ENCODE measurements at regions not wholly inside any gene's neighbourhood (a gene's known extent, or its start where the extent isn't known, plus 50 kb on each side); places are given as distances from the start of the nearest gene placed in this dataset.

DNA sequence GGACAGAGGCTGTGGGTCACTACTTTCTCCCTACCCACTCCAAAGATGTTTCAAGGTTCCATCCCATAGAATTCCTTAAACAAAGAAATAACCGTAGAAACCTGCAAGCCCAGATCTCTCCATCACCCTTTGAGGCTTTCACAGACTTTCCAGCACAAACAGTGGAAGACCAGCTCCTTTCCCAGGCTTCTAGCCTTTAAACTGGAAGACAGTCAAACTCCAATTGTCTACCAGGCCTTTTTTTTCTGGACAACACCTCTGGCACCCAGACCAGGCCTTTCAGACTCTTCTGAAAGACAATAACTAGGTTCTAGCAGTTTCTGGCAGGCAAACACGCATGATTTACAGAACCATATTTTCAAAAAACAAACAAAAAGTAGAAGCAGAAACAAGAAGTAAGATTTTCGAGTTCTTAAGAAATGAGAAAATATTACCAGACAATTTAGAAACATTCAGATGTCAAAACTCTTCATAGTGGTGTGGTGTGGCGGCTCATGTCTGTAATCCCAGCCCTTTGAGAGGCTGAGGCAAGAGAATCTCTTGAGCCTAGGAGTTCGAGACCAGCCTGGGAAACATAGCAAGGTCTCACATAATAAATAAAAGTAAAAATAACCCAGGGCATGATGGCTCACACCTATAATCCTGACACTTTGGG lies 73.0 kb upstream of the EPCAM start:
- Histone ChIP-seq H3K9me3 (no peaks in the 10 kb centered on the region), H3K4me3 (no peak overlapping the region), H3K27me3 (no peaks in the 10 kb centered on the region), H3K36me3 (no peaks in the 10 kb centered on the region), H3K27ac (peak overlapping the region; percentile 6 to 71), H3K4me1 (peaks cover 0 to 12% of the 10 kb centered on the region in 2 donors)
- TF ChIP-seq POLR2AphosphoS5 (IDR thresholded peaks at IDR 0.05): no peak
- TF ChIP-seq, protein P1, sequence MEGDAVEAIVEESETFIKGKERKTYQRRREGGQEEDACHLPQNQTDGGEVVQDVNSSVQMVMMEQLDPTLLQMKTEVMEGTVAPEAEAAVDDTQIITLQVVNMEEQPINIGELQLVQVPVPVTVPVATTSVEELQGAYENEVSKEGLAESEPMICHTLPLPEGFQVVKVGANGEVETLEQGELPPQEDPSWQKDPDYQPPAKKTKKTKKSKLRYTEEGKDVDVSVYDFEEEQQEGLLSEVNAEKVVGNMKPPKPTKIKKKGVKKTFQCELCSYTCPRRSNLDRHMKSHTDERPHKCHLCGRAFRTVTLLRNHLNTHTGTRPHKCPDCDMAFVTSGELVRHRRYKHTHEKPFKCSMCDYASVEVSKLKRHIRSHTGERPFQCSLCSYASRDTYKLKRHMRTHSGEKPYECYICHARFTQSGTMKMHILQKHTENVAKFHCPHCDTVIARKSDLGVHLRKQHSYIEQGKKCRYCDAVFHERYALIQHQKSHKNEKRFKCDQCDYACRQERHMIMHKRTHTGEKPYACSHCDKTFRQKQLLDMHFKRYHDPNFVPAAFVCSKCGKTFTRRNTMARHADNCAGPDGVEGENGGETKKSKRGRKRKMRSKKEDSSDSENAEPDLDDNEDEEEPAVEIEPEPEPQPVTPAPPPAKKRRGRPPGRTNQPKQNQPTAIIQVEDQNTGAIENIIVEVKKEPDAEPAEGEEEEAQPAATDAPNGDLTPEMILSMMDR (IDR thresholded peaks at IDR 0.05): no peak
- TF ChIP-seq POLR2A (IDR thresholded peaks at IDR 0.05): no peak
- intact Hi-C loops (cut with DNase I; ENCODE audit: low total_unique reads): no loop called here
- no peak for DNase-seq (ENCODE audit: low spot score in 2 of 2)

DNA sequence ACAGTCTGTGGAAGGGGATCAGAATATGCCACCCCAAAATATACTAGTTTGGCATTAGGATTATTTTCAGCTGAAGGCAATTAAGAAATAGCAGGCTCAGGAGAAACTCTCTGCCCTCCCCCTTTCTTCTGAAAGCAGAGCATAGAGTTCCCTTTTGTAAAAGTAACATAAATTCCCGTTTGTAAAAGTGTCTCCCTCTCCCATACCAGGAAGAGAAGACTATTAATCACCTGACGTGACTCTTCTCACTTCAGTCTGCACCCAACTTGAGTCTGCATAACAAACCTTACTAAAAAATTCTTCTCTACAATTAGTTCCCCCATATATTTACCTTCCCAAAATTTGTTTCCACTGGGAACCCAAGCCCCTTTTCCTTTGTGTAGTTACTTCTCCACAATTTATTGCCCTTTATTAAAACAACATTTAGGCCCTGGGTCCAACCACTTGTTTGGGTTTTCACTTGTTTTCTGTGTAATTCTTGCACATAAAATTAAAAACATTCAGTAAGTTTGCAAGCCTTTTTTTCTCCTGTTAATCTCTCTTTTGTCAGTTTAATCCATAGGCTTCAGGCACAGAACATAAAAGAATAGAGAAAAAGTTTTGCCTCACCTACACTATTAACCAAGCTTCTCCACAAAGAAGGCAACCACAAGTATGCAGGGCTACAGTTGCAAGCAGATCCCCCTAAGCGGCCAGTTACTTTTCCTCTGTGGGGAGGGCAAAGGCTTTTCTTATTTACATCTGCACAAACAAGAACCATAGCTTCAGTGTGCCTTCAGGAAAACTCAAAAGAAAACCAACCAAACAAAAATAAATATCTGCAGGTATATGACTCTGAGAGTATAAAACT lies 73.8 kb upstream of the EPCAM start:
- H3K4me3 ChIP-seq: no peak overlapping the region
- H3K4me1 ChIP-seq: peaks cover 0 to 12% of the 10 kb centered on the region in 2 donors
- TF ChIP-seq POLR2A (IDR thresholded peaks at IDR 0.05) (no peak), POLR2AphosphoS5 (IDR thresholded peaks at IDR 0.05) (no peak)
- TF ChIP-seq, protein P1 (IDR thresholded peaks at IDR 0.05): no peak
- DNase-seq (ENCODE audit: low spot score in 2 of 2): no peak
- H3K36me3 ChIP-seq: no peaks in the 10 kb centered on the region
- intact Hi-C loops (cut with DNase I; ENCODE audit: low total_unique reads): no loop called here
- peak overlapping the region; percentile 6 to 71 for H3K27ac ChIP-seq
- no peaks in the 10 kb centered on the region for H3K9me3 ChIP-seq
- H3K27me3 ChIP-seq: no peaks in the 10 kb centered on the region

DNA sequence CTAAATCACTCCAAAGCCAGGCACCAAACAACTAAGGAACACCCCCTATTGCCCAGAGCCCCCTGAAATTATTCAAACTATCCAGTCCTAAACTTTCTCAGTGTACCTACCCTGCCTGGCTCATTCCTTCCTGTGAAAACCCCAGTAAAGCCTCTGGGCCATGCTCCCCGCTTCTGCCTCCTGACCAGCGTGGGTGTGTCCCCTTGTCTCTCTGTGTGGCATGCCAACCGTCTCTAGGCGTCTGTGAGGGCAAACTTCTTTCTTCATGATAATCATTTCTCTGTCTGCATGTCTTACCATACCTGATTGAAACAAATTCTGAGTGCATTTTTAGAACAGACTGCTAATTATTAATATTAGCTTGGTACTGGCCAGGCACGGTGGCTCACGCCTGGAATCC lies 75.1 kb upstream of the EPCAM start:
- TF ChIP-seq POLR2AphosphoS5 (IDR thresholded peaks at IDR 0.05): no peak
- TF ChIP-seq, protein P1 (IDR thresholded peaks at IDR 0.05): no peak
- TF ChIP-seq POLR2A (IDR thresholded peaks at IDR 0.05): no peak

DNA sequence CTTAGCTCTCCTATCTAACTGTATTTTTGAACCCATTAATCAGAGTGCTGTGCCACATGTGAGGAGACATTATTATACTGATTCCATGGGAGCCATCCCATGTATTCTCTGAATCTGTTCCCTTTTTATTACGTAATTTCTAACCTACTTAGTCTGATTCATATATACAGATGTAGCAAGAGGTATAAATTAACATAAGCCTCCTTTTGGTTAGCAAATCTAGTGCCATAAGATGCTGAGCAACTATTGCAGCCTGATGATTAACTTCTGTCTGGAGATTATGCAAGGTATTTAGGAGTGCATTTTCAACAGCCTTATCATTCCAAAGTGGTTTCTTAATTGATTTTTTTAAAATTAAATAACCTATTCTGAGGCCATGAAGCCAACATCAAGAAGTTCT lies 80.2 kb upstream of the EPCAM start:
- TF ChIP-seq, protein P1 (IDR thresholded peaks at IDR 0.05): no peak
- TF ChIP-seq POLR2AphosphoS5 (IDR thresholded peaks at IDR 0.05) (no peak), POLR2A (IDR thresholded peaks at IDR 0.05) (no peak)
- DNase-seq (ENCODE audit: low spot score in 2 of 2): no peak
- no peak overlapping the region for H3K4me3 ChIP-seq

More for the DNA sequence above, 75.1 kb upstream of the EPCAM start:
- no peak for DNase-seq (ENCODE audit: low spot score in 2 of 2)
- Histone ChIP-seq H3K4me3 (no peak overlapping the region), H3K27ac (peak overlapping the region in 1 of 2 donors; percentile 43), H3K36me3 (no peaks in the 10 kb centered on the region), H3K9me3 (no peaks in the 10 kb centered on the region), H3K27me3 (no peaks in the 10 kb centered on the region), H3K4me1 (peaks cover 0 to 12% of the 10 kb centered on the region in 2 donors)
- intact Hi-C loops (cut with DNase I; ENCODE audit: low total_unique reads): no loop called here

DNA sequence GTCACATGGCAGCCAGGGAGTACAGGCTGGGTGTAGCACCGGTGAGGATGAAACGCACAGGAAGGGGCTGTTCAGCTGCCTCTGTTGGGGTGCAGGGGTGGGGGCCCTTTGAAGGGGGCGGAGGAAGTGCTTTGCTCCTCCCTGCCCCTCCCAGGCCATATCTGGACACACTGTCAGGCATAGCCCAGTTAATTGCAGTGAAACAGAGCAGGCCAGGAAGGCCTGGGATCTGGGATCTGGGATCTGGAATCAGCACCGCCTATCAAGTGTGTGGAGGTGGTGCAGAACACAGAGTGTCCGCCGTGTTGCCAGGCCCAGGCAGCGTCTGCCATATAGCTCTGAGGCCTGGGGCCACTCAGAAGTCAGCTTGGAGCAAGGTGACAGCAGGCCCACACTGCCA lies 85.5 kb upstream of the EPCAM start:
- intact Hi-C loops (cut with DNase I; ENCODE audit: low total_unique reads): no loop called here
- Histone ChIP-seq H3K4me3 (no peak overlapping the region), H3K4me1 (no peaks in the 10 kb centered on the region), H3K27ac (no peak overlapping the region), H3K27me3 (no peaks in the 10 kb centered on the region), H3K36me3 (no peaks in the 10 kb centered on the region), H3K9me3 (no peaks in the 10 kb centered on the region)
- DNase-seq (ENCODE audit: low spot score in 2 of 2): no peak
- TF ChIP-seq, protein P1 (IDR thresholded peaks at IDR 0.05): no peak
- no peak for TF ChIP-seq POLR2A (IDR thresholded peaks at IDR 0.05)
- TF ChIP-seq POLR2AphosphoS5 (IDR thresholded peaks at IDR 0.05): no peak

More for the DNA sequence above, 80.2 kb upstream of the EPCAM start:
- H3K4me1 ChIP-seq: no peaks in the 10 kb centered on the region
- H3K27me3 ChIP-seq: no peaks in the 10 kb centered on the region
- H3K27ac ChIP-seq: no peak overlapping the region
- no peaks in the 10 kb centered on the region for H3K9me3 ChIP-seq
- no peaks in the 10 kb centered on the region for H3K36me3 ChIP-seq
- intact Hi-C loops (cut with DNase I; ENCODE audit: low total_unique reads): no loop called here

Data from breast epithelium (tissue), 4 donors.